Upper lobe of left lung (tissue), 4 donors: ENCODE measurements at regions not wholly inside any gene's neighbourhood (a gene's known extent, or its start where the extent isn't known, plus 50 kb on each side); places are given as distances from the start of the nearest gene placed in this dataset.

Source experiments
- CTCF ChIP-seq, 6 experiments: fragments of 450-650 bp in 4 of 6; fragments of 200-600 bp in 2 of 6; sonication (generic) in 2 of 6; IDR thresholded peaks; one replicate each; pipeline ENCODE4 v1.5.1; 2016 to 2019; ENCODE audit warnings: antibody characterized with exemption in 6 of 6
- EP300 ChIP-seq, 4 donors: sonication (generic); formaldehyde crosslinking; IDR thresholded peaks; one replicate each; pipeline ENCODE4 v1.5.1; 2017; ENCODE audit warnings: antibody characterized with exemption in 4 of 4, control low read depth in 2 of 4
- POLR2A ChIP-seq, 4 donors: fragments of 450-650 bp; IDR thresholded peaks; one replicate each; pipeline ENCODE4 v1.5.1; 2016 to 2017; ENCODE audit warnings: antibody characterized with exemption in 4 of 4, mild to moderate bottlenecking in 2 of 4

DNA sequence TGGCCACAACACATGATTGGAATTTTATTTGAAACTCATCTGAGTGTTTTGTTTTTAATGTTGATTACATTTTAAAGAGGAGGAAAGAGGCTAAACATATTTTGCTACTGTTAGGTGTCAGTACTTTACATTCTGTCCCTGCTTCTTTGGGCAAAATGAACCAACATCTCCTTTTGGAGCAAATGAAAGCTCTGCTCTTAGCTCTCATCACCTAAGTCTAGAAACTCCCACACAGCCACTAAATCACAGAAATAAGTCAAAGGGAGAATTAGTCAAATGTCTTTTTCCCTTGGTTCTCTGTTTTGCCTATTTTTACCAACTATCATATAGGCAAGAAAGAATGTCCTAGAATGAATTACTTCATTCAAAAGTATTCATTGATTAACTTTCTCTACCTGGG, 666.8 kb downstream of the RNF144A start:
- no peak for TF ChIP-seq CTCF (IDR thresholded peaks at IDR 0.05)
- TF ChIP-seq POLR2A (IDR thresholded peaks at IDR 0.05) = no peak
- no peak for TF ChIP-seq EP300 (IDR thresholded peaks at IDR 0.05)
